OCI-LY7 (cell line): ENCODE measurements at regions not wholly inside any gene's neighbourhood (a gene's known extent, or its start where the extent isn't known, plus 50 kb on each side); places are given as distances from the start of the nearest gene placed in this dataset.

ENCODE experiments used
- CTCF ChIP-seq: fragments of 200-600 bp; sonication (generic); conservative IDR thresholded peaks from 2 replicates; pipeline ENCODE4 v1.5.1; 2014; ENCODE audit warnings: mild to moderate bottlenecking, antibody characterized with exemption, low read length, moderate library complexity, mixed read lengths
- EZH2phosphoT487 ChIP-seq: fragments of 200-600 bp; sonication (generic); IDR thresholded peaks from 2 replicates; pipeline ENCODE4 v1.6.1; 2018; ENCODE audit warnings: low read depth, borderline replicate concordance, mild to moderate bottlenecking, mixed run types, antibody characterized with exemption, low read length, moderate library complexity, mixed read lengths

- TF ChIP-seq CTCF (no peak), EZH2phosphoT487 (no peak)
Observed at GRCh38 chr2:52327641-52328040, 1295.7 kb upstream of the NRXN1 start.
